CD4-positive, alpha-beta T cell treated with Interleukin-17A for 4 hours (primary cell): ENCODE measurements at regions not wholly inside any gene's neighbourhood (a gene's known extent, or its start where the extent isn't known, plus 50 kb on each side); places are given as distances from the start of the nearest gene placed in this dataset.

Source experiments
- DNase-seq: peaks from one replicate; pipeline ENCODE4 v3.0.0-alpha.2; 2020; ENCODE audit warnings: mixed read lengths

DNA sequence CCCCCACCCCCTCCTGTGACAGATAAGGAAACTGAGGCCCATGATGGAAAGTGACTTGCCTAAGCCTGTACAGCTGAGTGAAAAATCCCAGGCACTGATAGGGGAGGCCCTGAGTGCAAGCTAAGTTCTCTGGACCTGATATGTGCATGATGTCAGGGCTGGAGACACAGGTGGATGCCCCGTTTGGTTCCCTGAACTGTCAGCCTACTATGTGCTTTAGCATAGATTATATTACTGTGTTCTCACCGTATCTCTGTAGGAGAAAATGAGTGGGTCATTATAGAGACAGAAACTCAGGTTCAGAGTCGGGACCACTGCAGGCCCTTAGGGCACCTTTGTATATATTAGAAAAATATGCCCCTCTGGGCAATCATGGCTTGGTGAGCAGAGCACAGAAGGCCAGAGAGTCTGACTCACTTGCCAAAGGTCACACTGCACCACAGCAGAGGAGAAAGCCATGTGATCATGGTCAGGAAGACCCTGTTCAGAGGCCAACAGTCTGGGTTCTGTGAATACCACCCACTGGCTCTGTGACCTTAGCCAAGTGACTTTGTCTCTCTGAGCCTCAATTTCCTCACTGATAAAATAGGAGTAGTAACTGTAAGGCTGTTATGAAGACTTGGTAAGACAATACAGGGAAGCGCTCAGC is 145.8 kb upstream of the WNT4 start:
- no peak for DNase-seq

GRCh38 chr1:22289307-22289995 is 146.6 kb upstream of the WNT4 start:
- no peak for DNase-seq

- DNase-seq = no peak
Observed at GRCh38 chr1:22290157-22290556, 147.3 kb upstream of the WNT4 start.

- no peak for DNase-seq
Observed at GRCh38 chr1:22290611-22291010, 147.7 kb upstream of the WNT4 start.

GRCh38 chr1:22291057-22291456 is 148.2 kb upstream of the WNT4 start:
- no peak for DNase-seq

DNA sequence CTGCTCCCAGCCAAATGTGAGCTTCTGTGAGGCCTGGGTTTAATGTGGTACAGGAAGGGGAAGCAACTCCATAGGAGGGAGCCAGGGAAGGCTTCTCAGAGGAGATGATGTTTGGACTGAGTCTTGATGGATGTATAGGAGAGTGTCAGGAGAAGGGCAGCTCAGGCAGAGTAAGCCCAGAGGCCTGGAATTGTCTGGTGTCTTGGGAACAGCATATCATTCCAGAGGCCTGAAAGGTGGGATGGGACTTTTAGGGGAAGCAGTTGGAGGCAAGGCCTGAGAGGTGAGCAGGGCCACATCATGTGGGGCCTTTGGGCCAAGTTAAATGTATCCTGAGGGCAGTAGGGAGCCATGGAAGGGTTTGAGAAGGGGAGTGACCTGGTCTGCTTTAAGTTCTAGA is 148.6 kb upstream of the WNT4 start:
- no peak for DNase-seq

DNA sequence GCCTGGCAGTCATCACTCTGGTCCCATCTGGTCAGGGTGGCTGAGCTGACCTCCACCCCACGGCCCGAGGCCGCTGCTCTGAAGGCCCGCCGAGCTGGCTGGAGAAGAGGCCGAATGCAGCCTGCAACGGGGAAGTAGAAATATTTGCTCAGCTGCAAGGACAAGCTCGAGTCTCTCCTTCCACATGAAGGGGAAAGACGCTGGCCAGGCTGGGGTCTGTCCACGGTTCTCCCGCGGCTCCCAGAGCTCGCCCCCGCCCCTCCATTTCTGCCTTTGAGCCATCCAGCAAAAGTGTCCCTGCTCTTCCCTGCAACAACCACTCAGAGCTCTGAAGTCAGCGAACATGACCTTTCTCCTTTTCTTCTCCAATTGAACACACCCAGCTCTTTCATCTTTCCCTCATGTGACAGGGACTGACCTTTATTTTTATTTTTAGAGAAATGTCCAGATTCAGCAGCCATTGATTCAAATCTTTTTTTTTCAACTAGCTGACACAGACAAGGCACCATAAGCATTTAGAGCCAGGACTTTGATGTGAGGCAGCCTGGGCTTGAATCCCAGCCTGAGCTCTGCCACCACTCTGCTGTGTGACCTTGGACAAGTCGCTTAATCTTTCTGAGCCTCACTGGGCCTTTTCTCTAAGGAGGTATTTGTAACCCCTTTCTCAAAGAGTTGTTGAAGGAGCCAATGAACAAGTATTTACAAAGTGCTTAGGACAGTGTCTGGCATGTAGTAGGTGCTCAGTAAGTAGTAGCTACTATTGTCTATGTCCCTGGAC is 149.3 kb upstream of the WNT4 start:
- no peak for DNase-seq

- no peak for DNase-seq
Observed at GRCh38 chr1:22295396-22295795, 152.5 kb upstream of the WNT4 start.

DNA sequence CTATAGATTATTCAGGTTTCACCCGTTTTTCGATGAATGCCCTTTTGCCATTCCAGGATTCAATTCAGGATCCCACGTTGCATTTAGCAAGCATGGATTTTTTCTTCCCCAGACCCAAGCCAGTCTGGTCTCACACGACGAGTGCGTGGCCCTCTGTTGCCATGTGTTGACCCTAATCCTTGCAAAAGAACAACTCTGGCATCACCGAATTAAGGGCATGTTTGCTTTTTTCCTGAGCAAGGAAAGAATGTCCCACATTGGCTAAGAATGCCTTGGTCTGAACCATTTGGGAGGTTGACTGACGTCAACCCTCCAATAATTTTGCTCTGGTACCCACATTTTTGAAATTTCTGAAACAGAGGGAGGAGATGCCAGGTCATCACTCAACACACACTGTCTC is 153.0 kb upstream of the WNT4 start:
- no peak for DNase-seq

GRCh38 chr1:22296701-22297591 is 154.0 kb upstream of the WNT4 start:
- no peak for DNase-seq

GRCh38 chr1:22297999-22298398 is 153.7 kb upstream of the ZBTB40 start:
- DNase-seq = no peak

- no peak for DNase-seq
Observed at GRCh38 chr1:22303816-22304215, 147.8 kb upstream of the ZBTB40 start.

DNA sequence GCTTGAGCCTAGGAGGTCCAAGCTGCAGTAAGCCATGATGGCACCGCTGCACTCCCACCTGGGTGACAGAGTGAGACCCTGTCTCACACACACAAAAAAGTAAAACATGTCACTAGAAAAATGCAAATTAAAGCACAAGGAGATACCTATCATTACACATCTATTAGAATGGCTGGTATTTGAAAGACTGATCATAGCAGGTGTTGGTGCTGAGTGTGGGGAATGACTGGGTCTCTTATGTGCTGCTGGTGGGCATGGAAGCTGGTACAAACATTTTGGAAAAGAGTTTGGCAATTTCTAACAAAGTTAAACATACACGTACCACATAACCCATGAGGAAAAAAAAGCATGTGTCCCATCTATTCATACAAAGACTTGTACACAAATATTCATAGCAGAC is 142.1 kb upstream of the ZBTB40 start:
- DNase-seq = no peak

DNA sequence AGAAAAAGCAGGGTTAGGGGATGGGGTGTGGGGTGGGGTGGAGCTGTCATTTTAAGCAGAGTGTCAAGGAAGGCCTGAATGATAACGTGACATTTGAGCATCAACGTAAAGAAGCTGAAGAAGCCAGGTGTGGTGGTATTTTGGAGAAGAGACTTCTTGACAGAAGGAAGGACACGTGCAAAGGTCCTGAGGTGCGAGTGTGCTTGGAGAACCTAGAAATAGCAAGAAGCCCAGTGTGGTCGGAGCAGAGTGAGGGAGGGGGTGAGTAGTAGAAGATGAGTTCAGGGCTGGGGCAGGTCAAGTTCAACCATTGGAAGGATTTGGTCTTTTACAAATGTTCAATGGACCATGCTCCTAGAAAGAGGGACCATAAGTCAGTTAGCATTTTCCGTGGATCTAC is 140.2 kb upstream of the ZBTB40 start:
- DNase-seq = no peak

- no peak for DNase-seq
Observed at GRCh38 chr1:22313321-22313720, 138.3 kb upstream of the ZBTB40 start.

- DNase-seq = no peak
Observed at GRCh38 chr1:22314706-22315105, 136.9 kb upstream of the ZBTB40 start.

DNA sequence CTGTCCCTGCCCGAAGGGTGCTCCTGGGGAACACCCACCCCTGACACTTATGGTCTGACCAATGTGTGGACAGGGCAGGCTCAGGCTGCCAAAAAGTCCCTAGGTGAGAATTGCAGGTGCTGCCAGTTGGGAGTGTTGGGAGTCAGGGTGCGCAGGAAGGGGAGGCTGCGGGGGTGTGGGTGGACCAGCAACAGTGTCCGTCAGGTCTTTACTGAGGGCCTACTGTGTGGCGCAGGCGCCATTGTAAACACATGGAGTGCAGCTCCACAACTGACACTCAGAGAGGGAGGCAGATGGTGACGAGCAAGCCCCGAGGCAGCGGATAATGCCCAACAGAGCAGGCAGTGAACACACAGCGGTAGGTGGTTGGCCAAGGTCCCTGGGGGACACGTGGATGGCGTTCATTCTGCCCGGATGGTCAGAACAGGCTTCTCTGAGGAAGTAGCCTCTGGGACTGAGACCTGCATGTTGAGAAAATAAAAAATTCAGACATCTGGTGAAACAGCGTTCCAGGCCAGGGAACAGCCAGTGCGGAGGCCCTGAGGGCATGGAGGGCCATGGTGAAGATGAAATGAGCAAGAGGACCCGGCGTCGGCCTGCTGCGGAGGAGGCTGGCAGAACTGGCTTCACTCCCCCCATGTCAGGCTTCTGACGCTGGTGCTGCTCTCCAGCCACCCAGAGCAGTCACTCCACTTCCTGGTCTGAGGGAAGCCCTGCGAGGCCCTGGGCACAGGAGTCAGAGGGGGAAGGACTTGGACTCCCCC is 136.2 kb upstream of the ZBTB40 start:
- DNase-seq = no peak

DNA sequence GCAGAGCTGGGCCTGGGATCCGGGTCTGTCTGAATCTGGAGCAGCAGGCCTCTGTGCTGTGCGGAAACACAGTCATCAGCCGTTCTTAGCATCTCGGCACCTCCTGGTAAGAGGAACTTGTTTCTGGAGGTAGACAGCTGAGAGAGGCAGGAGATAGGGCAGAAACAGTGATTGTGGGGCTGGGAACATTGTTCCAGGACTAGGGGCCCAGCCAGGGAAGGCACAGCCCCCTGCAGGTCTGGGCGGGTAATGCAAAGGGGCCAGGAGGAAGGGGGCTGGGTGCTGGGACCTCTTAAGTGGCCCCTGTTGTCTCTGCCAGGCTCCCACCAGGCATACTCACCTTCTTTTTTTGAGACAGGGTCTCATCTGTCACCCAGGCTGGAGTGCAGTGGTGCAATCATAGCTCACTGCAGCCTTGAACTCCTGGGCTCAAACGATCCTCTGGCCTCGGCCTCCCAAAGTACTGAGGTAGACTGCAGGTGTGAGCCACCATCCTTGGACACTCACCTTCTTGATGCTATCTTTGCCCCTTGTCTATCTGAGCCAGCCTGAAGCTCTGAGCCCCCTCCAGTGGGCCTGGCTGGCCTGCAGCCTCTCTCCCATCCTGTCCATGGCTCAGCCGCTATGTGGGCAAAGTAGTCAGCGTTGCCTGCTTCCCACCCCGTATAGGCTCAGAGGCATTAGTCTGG is 134.3 kb upstream of the ZBTB40 start:
- DNase-seq = no peak

- no peak for DNase-seq
Observed at GRCh38 chr1:22317920-22318243, 133.8 kb upstream of the ZBTB40 start.

DNA sequence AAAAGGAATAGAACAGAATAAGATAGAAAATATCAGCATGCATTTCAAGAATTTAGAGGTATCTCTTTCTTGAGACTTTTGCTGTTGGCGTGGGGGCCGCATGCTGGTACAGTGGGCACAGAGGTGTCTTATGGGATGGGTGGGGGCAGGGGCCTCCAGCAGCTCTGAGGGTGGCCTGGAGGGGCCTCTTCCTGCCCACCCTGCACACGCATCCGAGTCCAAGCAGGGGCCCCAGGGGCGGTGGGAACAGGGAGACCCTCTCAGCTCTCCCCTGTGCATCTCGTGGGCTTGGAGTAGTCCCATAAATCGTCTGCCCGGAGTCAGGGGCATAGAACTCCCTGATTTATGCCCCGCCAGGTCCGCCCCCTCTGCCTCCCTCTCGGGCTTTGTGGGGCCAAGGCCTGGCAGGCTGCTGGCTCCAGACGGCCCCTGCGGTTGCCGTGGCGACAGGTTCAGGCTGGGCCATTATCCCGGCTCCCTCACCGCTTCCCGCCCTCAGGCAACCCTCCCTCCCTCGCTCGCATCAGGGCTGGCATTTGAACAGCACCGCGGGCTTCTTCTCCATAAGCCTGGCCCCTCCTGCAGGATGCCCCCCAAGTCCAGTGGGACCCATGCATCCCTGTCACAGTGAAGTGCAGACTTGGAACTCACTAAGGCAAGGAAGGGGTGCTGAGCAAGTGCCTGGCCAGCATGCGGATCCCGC is 133.2 kb upstream of the ZBTB40 start:
- DNase-seq = no peak

GRCh38 chr1:22319608-22320007 is 132.0 kb upstream of the ZBTB40 start:
- no peak for DNase-seq
